ENCODE measurements at regions not wholly inside any gene's neighbourhood (a gene's known extent, or its start where the extent isn't known, plus 50 kb on each side); places are given as distances from the start of the nearest gene placed in this dataset.

DNA sequence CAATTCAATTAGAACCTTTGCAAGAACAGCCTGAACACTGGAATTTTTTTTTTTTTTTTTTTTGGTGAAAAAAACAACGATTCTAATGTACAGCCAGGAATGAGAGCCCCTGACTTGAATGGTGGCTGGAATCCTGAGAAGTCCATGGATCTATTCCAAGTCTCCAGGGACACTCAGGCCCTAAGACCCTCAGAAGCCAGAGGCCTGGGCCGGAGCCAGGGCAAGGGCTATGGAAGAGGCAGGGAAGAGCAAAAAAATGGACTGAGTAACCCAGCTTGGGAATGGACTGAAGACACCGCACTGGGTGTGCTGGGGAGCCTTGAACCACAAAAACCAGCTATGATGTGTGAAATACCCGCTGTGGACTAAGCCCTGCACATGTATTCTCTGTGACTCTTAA is 60.3 kb upstream of the LHX1 start:
- TF ChIP-seq, protein P1, sequence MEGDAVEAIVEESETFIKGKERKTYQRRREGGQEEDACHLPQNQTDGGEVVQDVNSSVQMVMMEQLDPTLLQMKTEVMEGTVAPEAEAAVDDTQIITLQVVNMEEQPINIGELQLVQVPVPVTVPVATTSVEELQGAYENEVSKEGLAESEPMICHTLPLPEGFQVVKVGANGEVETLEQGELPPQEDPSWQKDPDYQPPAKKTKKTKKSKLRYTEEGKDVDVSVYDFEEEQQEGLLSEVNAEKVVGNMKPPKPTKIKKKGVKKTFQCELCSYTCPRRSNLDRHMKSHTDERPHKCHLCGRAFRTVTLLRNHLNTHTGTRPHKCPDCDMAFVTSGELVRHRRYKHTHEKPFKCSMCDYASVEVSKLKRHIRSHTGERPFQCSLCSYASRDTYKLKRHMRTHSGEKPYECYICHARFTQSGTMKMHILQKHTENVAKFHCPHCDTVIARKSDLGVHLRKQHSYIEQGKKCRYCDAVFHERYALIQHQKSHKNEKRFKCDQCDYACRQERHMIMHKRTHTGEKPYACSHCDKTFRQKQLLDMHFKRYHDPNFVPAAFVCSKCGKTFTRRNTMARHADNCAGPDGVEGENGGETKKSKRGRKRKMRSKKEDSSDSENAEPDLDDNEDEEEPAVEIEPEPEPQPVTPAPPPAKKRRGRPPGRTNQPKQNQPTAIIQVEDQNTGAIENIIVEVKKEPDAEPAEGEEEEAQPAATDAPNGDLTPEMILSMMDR (IDR thresholded peaks at IDR 0.05): no peak
- no peak for TF ChIP-seq EZH2 (IDR thresholded peaks at IDR 0.05; ENCODE audit: borderline replicate concordance, insufficient read depth, low read depth, low read length, poor library complexity, severe bottlenecking)

Measured in B cell (primary cell).